ENCODE measurements at regions not wholly inside any gene's neighbourhood (a gene's known extent, or its start where the extent isn't known, plus 50 kb on each side); places are given as distances from the start of the nearest gene placed in this dataset.

- H4K20me1 ChIP-seq (ENCODE audit: insufficient read depth, poor library complexity, severe bottlenecking): no peaks in the 10 kb centered on the region
- H3K9me2 ChIP-seq (replicated peaks; ENCODE audit: insufficient read depth): no peaks in the 10 kb centered on the region
- H3K27me3 ChIP-seq: no peaks in the 10 kb centered on the region
- no peak overlapping the region for H2AFZ ChIP-seq
- TF ChIP-seq, protein P1, sequence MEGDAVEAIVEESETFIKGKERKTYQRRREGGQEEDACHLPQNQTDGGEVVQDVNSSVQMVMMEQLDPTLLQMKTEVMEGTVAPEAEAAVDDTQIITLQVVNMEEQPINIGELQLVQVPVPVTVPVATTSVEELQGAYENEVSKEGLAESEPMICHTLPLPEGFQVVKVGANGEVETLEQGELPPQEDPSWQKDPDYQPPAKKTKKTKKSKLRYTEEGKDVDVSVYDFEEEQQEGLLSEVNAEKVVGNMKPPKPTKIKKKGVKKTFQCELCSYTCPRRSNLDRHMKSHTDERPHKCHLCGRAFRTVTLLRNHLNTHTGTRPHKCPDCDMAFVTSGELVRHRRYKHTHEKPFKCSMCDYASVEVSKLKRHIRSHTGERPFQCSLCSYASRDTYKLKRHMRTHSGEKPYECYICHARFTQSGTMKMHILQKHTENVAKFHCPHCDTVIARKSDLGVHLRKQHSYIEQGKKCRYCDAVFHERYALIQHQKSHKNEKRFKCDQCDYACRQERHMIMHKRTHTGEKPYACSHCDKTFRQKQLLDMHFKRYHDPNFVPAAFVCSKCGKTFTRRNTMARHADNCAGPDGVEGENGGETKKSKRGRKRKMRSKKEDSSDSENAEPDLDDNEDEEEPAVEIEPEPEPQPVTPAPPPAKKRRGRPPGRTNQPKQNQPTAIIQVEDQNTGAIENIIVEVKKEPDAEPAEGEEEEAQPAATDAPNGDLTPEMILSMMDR (IDR thresholded peaks at IDR 0.05; ENCODE audit: poor library complexity): no peak
- TF ChIP-seq EZH2phosphoT487 (IDR thresholded peaks at IDR 0.05; ENCODE audit: low read depth, severe bottlenecking, unreplicated experiment) (no peak), EZH2 (IDR thresholded peaks at IDR 0.05; ENCODE audit: borderline replicate concordance) (no peak)
- no peaks in the 10 kb centered on the region for H3K79me2 ChIP-seq
- H3K4me1 ChIP-seq (ENCODE audit: insufficient read depth): no peaks in the 10 kb centered on the region
- H3K4me2 ChIP-seq: no peak overlapping the region
- no peak for DNase-seq (ENCODE audit: low spot score)
- WGBS (ENCODE audit: low lambda C conversion rate, missing lambda C conversion rate): 61% methylated on average over 2 of the region's 2 CpGs
- H3K36me3 ChIP-seq (replicated peaks; ENCODE audit: insufficient read depth, low read depth): no peaks in the 10 kb centered on the region
- H3K9me3 ChIP-seq (ENCODE audit: low read depth): no peaks in the 10 kb centered on the region
- H3K4me3 ChIP-seq: no peak overlapping the region
- H3K27ac ChIP-seq: no peak overlapping the region
These were observed 216.3 kb upstream of the PRR20A start for GRCh38 chr13:56924401-56924800.

DNA sequence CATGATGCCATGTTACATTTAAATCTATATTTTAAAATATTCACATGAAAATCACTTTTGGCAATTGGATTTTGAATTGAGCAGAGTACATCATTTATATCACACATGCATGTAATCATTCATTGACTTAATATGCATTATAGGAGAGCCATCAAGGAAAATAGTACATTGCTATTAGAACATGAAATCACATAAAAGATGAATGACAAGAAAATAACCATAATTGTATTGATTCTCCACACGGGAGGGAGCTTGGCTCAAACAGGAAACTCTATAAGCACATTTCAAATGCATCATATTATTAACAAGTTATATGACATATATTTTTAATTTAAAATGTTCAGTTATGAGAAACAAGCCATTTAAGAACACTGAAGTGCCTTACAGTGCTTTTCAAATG, 208.6 kb upstream of the PRR20A start:
- Histone ChIP-seq H3K4me2 (no peak overlapping the region), H2AFZ (no peak overlapping the region), H3K4me1 (ENCODE audit: insufficient read depth) (no peaks in the 10 kb centered on the region), H3K36me3 (replicated peaks; ENCODE audit: insufficient read depth, low read depth) (no peaks in the 10 kb centered on the region), H3K4me3 (no peak overlapping the region), H3K27ac (no peak overlapping the region), H3K27me3 (no peaks in the 10 kb centered on the region), H4K20me1 (ENCODE audit: insufficient read depth, poor library complexity, severe bottlenecking) (no peaks in the 10 kb centered on the region), H3K9me3 (ENCODE audit: low read depth) (no peaks in the 10 kb centered on the region), H3K79me2 (no peaks in the 10 kb centered on the region), H3K9me2 (replicated peaks; ENCODE audit: insufficient read depth) (no peaks in the 10 kb centered on the region)
- no peak for DNase-seq (ENCODE audit: low spot score)
- TF ChIP-seq, protein P1 (IDR thresholded peaks at IDR 0.05; ENCODE audit: poor library complexity): no peak
- TF ChIP-seq EZH2 (IDR thresholded peaks at IDR 0.05; ENCODE audit: borderline replicate concordance) (no peak), EZH2phosphoT487 (IDR thresholded peaks at IDR 0.05; ENCODE audit: low read depth, severe bottlenecking, unreplicated experiment) (no peak)
- 65% methylated on average over 1 of the region's 1 CpG for WGBS (ENCODE audit: low lambda C conversion rate, missing lambda C conversion rate)

DNA sequence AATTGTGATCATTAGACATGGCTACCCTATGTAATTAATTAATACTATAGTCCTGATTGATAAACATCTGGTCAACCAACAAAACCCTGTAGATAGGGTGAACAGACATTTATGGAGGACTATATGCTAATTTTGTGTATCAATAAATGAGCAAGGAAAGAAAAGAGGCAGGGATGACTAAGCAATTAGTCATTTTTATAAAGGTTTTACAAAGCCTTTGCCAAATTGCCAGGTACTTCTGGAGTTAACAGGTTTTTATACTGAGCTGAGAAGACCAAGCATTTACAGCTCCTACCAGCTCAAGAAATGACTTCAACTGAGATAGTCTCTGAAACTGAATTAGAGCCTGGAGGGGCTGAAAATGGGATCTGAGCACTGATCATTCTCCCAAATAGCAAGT, 186.8 kb upstream of the PRR20A start:
- Histone ChIP-seq H3K27ac (no peak overlapping the region), H3K9me3 (ENCODE audit: low read depth) (no peaks in the 10 kb centered on the region), H3K4me1 (ENCODE audit: insufficient read depth) (no peaks in the 10 kb centered on the region), H3K36me3 (replicated peaks; ENCODE audit: insufficient read depth, low read depth) (no peaks in the 10 kb centered on the region), H3K79me2 (no peaks in the 10 kb centered on the region), H4K20me1 (ENCODE audit: insufficient read depth, poor library complexity, severe bottlenecking) (no peaks in the 10 kb centered on the region), H3K4me3 (no peak overlapping the region), H3K27me3 (no peaks in the 10 kb centered on the region), H3K4me2 (no peak overlapping the region), H2AFZ (no peak overlapping the region), H3K9me2 (replicated peaks; ENCODE audit: insufficient read depth) (no peaks in the 10 kb centered on the region)
- no peak for DNase-seq (ENCODE audit: low spot score)
- no peak for TF ChIP-seq EZH2 (IDR thresholded peaks at IDR 0.05; ENCODE audit: borderline replicate concordance)
- TF ChIP-seq, protein P1 (IDR thresholded peaks at IDR 0.05; ENCODE audit: poor library complexity): no peak
- TF ChIP-seq EZH2phosphoT487 (IDR thresholded peaks at IDR 0.05; ENCODE audit: low read depth, severe bottlenecking, unreplicated experiment): no peak

GRCh38 chr13:56975647-56976046, 165.1 kb upstream of the PRR20A start:
- no peaks in the 10 kb centered on the region for H4K20me1 ChIP-seq (ENCODE audit: insufficient read depth, poor library complexity, severe bottlenecking)
- no peaks in the 10 kb centered on the region for H3K4me1 ChIP-seq (ENCODE audit: insufficient read depth)
- WGBS (ENCODE audit: low lambda C conversion rate, missing lambda C conversion rate): 83% methylated on average over 1 of the region's 1 CpG
- H3K36me3 ChIP-seq (replicated peaks; ENCODE audit: insufficient read depth, low read depth): no peaks in the 10 kb centered on the region
- H3K4me3 ChIP-seq: no peak overlapping the region
- H3K27me3 ChIP-seq: no peaks in the 10 kb centered on the region
- no peaks in the 10 kb centered on the region for H3K79me2 ChIP-seq
- H3K4me2 ChIP-seq: no peak overlapping the region
- no peak overlapping the region for H2AFZ ChIP-seq
- TF ChIP-seq, protein P1 (IDR thresholded peaks at IDR 0.05; ENCODE audit: poor library complexity): no peak
- no peak for TF ChIP-seq EZH2phosphoT487 (IDR thresholded peaks at IDR 0.05; ENCODE audit: low read depth, severe bottlenecking, unreplicated experiment)
- TF ChIP-seq EZH2 (IDR thresholded peaks at IDR 0.05; ENCODE audit: borderline replicate concordance): no peak
- DNase-seq (ENCODE audit: low spot score): no peak
- no peaks in the 10 kb centered on the region for H3K9me3 ChIP-seq (ENCODE audit: low read depth)
- H3K9me2 ChIP-seq (replicated peaks; ENCODE audit: insufficient read depth): no peaks in the 10 kb centered on the region
- H3K27ac ChIP-seq: no peak overlapping the region

Measured in hepatocyte (in vitro differentiated cells).